ENCODE measurements at regions not wholly inside any gene's neighbourhood (a gene's known extent, or its start where the extent isn't known, plus 50 kb on each side); places are given as distances from the start of the nearest gene placed in this dataset.

GRCh38 chr12:4134448-4135263 is 138.9 kb upstream of the CCND2 start:
- no peak for DNase-seq (ENCODE audit: low read depth in 2 of 2)

- DNase-seq (ENCODE audit: low read depth in 2 of 2) = no peak
Measured at GRCh38 chr12:4133636-4134447, 139.7 kb upstream of the CCND2 start.

- DNase-seq (ENCODE audit: low read depth in 2 of 2) = no peak
Measured at GRCh38 chr12:4133029-4133428, 140.5 kb upstream of the CCND2 start.

GRCh38 chr12:4121506-4122020 is 152.0 kb upstream of the CCND2 start:
- no peak for DNase-seq (ENCODE audit: low read depth in 2 of 2)

- no peak for DNase-seq (ENCODE audit: low read depth in 2 of 2)
Measured at GRCh38 chr12:4120316-4120917, 153.1 kb upstream of the CCND2 start.

- DNase-seq (ENCODE audit: low read depth in 2 of 2) = peak in 1 of 2 donors; percentile 40
Measured at GRCh38 chr12:4119157-4119761, 154.3 kb upstream of the CCND2 start.

GRCh38 chr12:4118601-4119156 is 154.9 kb upstream of the CCND2 start:
- DNase-seq (ENCODE audit: low read depth in 2 of 2) = no peak

GRCh38 chr12:4118017-4118510 is 155.5 kb upstream of the CCND2 start:
- DNase-seq (ENCODE audit: low read depth in 2 of 2) = no peak

GRCh38 chr12:4117386-4118016 is 156.1 kb upstream of the CCND2 start:
- DNase-seq (ENCODE audit: low read depth in 2 of 2) = no peak

- no peak for DNase-seq (ENCODE audit: low read depth in 2 of 2)
Measured at GRCh38 chr12:4116251-4117111, 157.1 kb upstream of the CCND2 start.

GRCh38 chr12:4115570-4115969 is 158.0 kb upstream of the CCND2 start:
- DNase-seq (ENCODE audit: low read depth in 2 of 2) = no peak

- no peak for DNase-seq (ENCODE audit: low read depth in 2 of 2)
Measured at GRCh38 chr12:4114986-4115385, 158.6 kb upstream of the CCND2 start.

- DNase-seq (ENCODE audit: low read depth in 2 of 2) = no peak
Measured at GRCh38 chr12:4112734-4113325, 160.7 kb upstream of the CCND2 start.

GRCh38 chr12:4112290-4112689 is 161.3 kb upstream of the CCND2 start:
- no peak for DNase-seq (ENCODE audit: low read depth in 2 of 2)

GRCh38 chr12:4111010-4111409 is 162.6 kb upstream of the CCND2 start:
- no peak for DNase-seq (ENCODE audit: low read depth in 2 of 2)

- no peak for DNase-seq (ENCODE audit: low read depth in 2 of 2)
Measured at GRCh38 chr12:4109826-4110225, 163.7 kb upstream of the CCND2 start.

GRCh38 chr12:4108803-4109345 is 164.7 kb upstream of the CCND2 start:
- DNase-seq (ENCODE audit: low read depth in 2 of 2) = no peak

GRCh38 chr12:4107911-4108697 is 165.5 kb upstream of the CCND2 start:
- no peak for DNase-seq (ENCODE audit: low read depth in 2 of 2)

Measured in stimulated activated CD4-positive, alpha-beta T cell treated with anti-CD3 and anti-CD28 coated beads, Interleukin-1b, Interleukin-23, amount 100 ng/mL, for 4 hours (primary cell).